ENCODE measurements at regions not wholly inside any gene's neighbourhood (a gene's known extent, or its start where the extent isn't known, plus 50 kb on each side); places are given as distances from the start of the nearest gene placed in this dataset.

DNA sequence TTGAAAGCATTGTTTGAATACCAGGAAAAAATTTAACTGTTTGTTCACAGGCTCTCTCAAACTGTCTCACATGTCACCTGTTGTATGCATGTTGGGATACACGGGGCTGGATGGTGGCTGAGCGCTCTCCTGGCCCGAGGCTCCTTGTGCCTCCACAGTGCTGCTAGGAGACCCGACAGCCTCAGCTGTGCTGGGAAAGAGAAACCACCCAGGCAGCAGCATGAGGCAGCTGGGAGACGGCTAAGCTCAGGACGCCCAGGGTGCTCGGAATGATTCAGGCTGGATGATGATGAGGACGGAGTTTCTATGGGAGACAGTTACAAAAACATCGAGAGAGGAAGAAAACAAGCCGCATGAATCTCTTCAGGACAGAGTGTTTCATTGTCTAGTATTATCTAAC is 278.0 kb upstream of the CDH4 start:
- 25% methylated on average over 1 of the region's 10 CpGs; no CpG with 5 or more reads in 1 of the 2 experiments for WGBS, 2 experiments (ENCODE audit: extremely low coverage in 2 of 2, insufficient read length in 1 of 2)
- H3K56ac ChIP-seq (ENCODE audit: extremely low read depth, insufficient read depth, low read length): no peak overlapping the region
- POLR2A ChIA-PET (ENCODE audit: unreplicated experiment): no interaction called here

More for the DNA sequence above, 278.0 kb upstream of the CDH4 start:
- Histone ChIP-seq H2BK20ac (ENCODE audit: low read depth, low read length) (no peak overlapping the region), H2AFZ (replicated peaks; ENCODE audit: low read length, poor library complexity) (no peak overlapping the region), H4K91ac (ENCODE audit: insufficient read depth, low read depth, low read length) (no peak overlapping the region), H3K9me1 (ENCODE audit: insufficient read depth, low read length) (no peaks in the 10 kb centered on the region), H4K5ac (ENCODE audit: low read depth, low read length) (no peak overlapping the region), H3K9me3 (ENCODE audit: control insufficient read depth, insufficient read depth, low read length) (peaks cover 17% of the 10 kb centered on the region), H2AK5ac (ENCODE audit: low read depth, low read length) (no peak overlapping the region), H3K4me1 (ENCODE audit: control insufficient read depth, insufficient read depth, low read length) (no peaks in the 10 kb centered on the region), H3K27ac (ENCODE audit: insufficient read depth, low read length) (no peak overlapping the region), H4K8ac (ENCODE audit: low read depth in 2 of 2, low read length in 2 of 2) (no peak overlapping the region), H3K14ac (replicated peaks; ENCODE audit: low read depth, low read length) (no peak overlapping the region), H3K18ac (ENCODE audit: low read depth, low read length) (no peak overlapping the region), H3K23ac (ENCODE audit: low read depth, low read length) (no peak overlapping the region), H3K79me1 (ENCODE audit: low read depth in 1 of 2, low read length in 2 of 2) (no peaks in the 10 kb centered on the region), H3K4ac (ENCODE audit: low read depth, low read length) (no peak overlapping the region), H3K9ac (ENCODE audit: low read depth, low read length) (no peak overlapping the region), H4K20me1 (ENCODE audit: insufficient read depth, low read length) (no peaks in the 10 kb centered on the region), H2BK15ac (ENCODE audit: low read depth, low read length) (no peak overlapping the region), H2BK120ac (ENCODE audit: low read depth, low read length) (no peak overlapping the region), H3K4me2 (ENCODE audit: low read depth, low read length) (no peak overlapping the region), H2AK9ac (replicated peaks; ENCODE audit: low read depth, low read length, poor library complexity) (no peak overlapping the region), H3K4me3 (ENCODE audit: insufficient read depth, low read depth, low read length) (no peak overlapping the region), H3K27me3 (ENCODE audit: control insufficient read depth, insufficient read depth, low read length) (no peaks in the 10 kb centered on the region), H2BK5ac (ENCODE audit: low read depth, low read length, poor library complexity, severe bottlenecking) (no peak overlapping the region), H3K36me3 (ENCODE audit: control insufficient read depth, insufficient read depth, low read length) (no peaks in the 10 kb centered on the region)
- BruUV-seq (replicated peaks): no TSS peak
- ATAC-seq (ENCODE audit: low read depth) (no peak), DNase-seq (no peak)
- in situ Hi-C loops (cut with MboI; ENCODE audit: low sequenced_read_pairs) (no loop called here), intact Hi-C loops (cut with micrococcal nuclease) (no loop called here), dilution Hi-C loops (cut with HindIII; ENCODE audit: low sequenced_read_pairs, unreplicated experiment) (no loop called here)
- TF ChIP-seq, protein P1, sequence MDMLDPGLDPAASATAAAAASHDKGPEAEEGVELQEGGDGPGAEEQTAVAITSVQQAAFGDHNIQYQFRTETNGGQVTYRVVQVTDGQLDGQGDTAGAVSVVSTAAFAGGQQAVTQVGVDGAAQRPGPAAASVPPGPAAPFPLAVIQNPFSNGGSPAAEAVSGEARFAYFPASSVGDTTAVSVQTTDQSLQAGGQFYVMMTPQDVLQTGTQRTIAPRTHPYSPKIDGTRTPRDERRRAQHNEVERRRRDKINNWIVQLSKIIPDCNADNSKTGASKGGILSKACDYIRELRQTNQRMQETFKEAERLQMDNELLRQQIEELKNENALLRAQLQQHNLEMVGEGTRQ (IDR thresholded peaks at IDR 0.05; ENCODE audit: low read depth, low read length): no peak
- no peak for TF ChIP-seq CEBPB (IDR thresholded peaks at IDR 0.05; ENCODE audit: low read depth, low read length)
- no peak for TF ChIP-seq CHD1 (IDR thresholded peaks at IDR 0.05; ENCODE audit: low read depth, low read length)
- no peak for TF ChIP-seq FOS (IDR thresholded peaks at IDR 0.05; ENCODE audit: low read depth, low read length)
- no peak for TF ChIP-seq BHLHE40 (IDR thresholded peaks at IDR 0.05; ENCODE audit: low read depth, low read length)
- CTCF ChIA-PET: no interaction called here
